ENCODE measurements at regions not wholly inside any gene's neighbourhood (a gene's known extent, or its start where the extent isn't known, plus 50 kb on each side); places are given as distances from the start of the nearest gene placed in this dataset.

- no peak overlapping the region for H3K4me3 ChIP-seq
- no peaks in the 10 kb centered on the region for H4K20me1 ChIP-seq (replicated peaks; ENCODE audit: insufficient read depth)
- DNase-seq (ENCODE audit: low spot score), result no peak
- peaks cover 3% of the 10 kb centered on the region; the same call in 1 of the 3 replicates for H3K36me3 Mint-ChIP-seq (ENCODE audit: low read depth)
- H3K27me3 ChIP-seq (ENCODE audit: insufficient read depth), result no peaks in the 10 kb centered on the region
- no peak overlapping the region for H3K27ac Mint-ChIP-seq
- no peak for TF ChIP-seq NANOG (IDR thresholded peaks at IDR 0.05; ENCODE audit: borderline replicate concordance)
- TF ChIP-seq EZH2 (IDR thresholded peaks at IDR 0.05; ENCODE audit: low read depth, unreplicated experiment), result no peak
- no peak for TF ChIP-seq STAT1 (IDR thresholded peaks at IDR 0.05; ENCODE audit: unreplicated experiment)
- no peak for TF ChIP-seq CREB1 (CRISPR knock-in tag; IDR thresholded peaks at IDR 0.05; ENCODE audit: low read depth)
- no peak for TF ChIP-seq ETS1 (IDR thresholded peaks at IDR 0.05)
- no peak for TF ChIP-seq CTCF (conservative IDR thresholded peaks at IDR 0.05; ENCODE audit: low read depth in 2 of 2)
- TF ChIP-seq REST (IDR thresholded peaks at IDR 0.05; ENCODE audit: unreplicated experiment), result no peak
- no peak for TF ChIP-seq EZH2phosphoT487 (IDR thresholded peaks at IDR 0.05; ENCODE audit: unreplicated experiment)
- no peak for TF ChIP-seq ZNF462 (CRISPR knock-in tag; IDR thresholded peaks at IDR 0.05)
- no peak for TF ChIP-seq POLR2AphosphoS5 (IDR thresholded peaks at IDR 0.05; ENCODE audit: low read depth)
- no peak for TF ChIP-seq ZNF331 (CRISPR knock-in tag; IDR thresholded peaks at IDR 0.05; ENCODE audit: low read depth)
- no peak for TF ChIP-seq ZNF114 (CRISPR knock-in tag; IDR thresholded peaks at IDR 0.05)
- no peak for TF ChIP-seq JUNB (IDR thresholded peaks at IDR 0.05; ENCODE audit: unreplicated experiment)
- H3K27me3 Mint-ChIP-seq (ENCODE audit: insufficient read depth, low read depth, poor library complexity), result no peaks in the 10 kb centered on the region
- ATAC-seq, result no peak
- H3K9me2 ChIP-seq (ENCODE audit: insufficient read depth), result peaks cover 11% of the 10 kb centered on the region
- H3K4me1 Mint-ChIP-seq, result peaks cover 8% of the 10 kb centered on the region; the same call in 2 of the 3 replicates
- H3K36me3 ChIP-seq (ENCODE audit: insufficient read depth), result no peaks in the 10 kb centered on the region
- H3K4me1 ChIP-seq (ENCODE audit: insufficient read depth), result no peaks in the 10 kb centered on the region
- 0 out of 3 replicates have a peak, but pooled peaks cover 2% of the 10 kb centered on the region for H3K9me3 Mint-ChIP-seq
- H3K4me3 Mint-ChIP-seq, result no peak overlapping the region
- no peak overlapping the region for H3K4me2 ChIP-seq
- no peak overlapping the region for H2AFZ ChIP-seq
- no peak overlapping the region for H3K27ac ChIP-seq (ENCODE audit: low read depth)
- no peaks in the 10 kb centered on the region for H3F3A ChIP-seq (replicated peaks; ENCODE audit: low read depth)
- no peaks in the 10 kb centered on the region for H3K79me2 ChIP-seq (replicated peaks; ENCODE audit: insufficient read depth)
Measured at GRCh38 chr6:128757961-128758360, 125.0 kb upstream of the LAMA2 start.

All from GM23338 (cell line).